ENCODE measurements at regions not wholly inside any gene's neighbourhood (a gene's known extent, or its start where the extent isn't known, plus 50 kb on each side); places are given as distances from the start of the nearest gene placed in this dataset.
A peak's percentile ranks its signal among the peaks of the same experiment; 100 is the strongest.
"Not testable (repeated sequence)": the region's sequence is repeated elsewhere in the genome, so short reads cannot be mapped to it uniquely, and the experiment has no call there.

DNA sequence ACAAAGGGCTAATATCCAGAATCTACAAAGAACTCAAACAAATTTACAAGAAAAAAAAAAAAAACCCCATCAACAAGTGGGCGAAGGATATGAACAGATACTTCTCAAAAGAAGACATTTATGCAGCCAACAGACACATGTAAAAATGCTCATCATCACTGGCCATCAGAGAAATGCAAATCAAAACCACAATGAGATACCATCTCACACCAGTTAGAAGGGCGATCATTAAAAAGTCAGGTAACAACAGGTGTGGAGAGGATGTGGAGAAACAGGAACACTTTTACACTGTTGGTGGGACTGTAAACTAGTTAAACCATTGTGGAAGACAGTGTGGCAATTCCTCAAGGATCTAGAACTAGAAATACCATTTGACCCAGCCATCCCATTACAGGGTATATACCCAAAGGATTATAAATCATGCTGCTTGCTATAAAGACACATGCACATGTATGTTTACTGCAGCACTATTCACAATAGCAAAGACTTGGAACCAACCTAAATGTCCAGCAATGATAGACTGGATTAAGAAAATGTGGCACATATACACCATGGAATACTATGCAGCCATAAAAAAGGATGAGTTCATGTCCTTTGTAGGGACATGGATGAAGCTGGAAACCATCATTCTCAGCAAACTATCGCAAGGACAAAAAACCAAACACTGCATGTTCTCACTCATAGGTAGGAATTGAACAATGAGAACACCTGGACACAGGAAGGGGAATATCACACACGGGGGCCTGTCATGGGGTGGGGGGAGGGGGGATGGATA, 222.4 kb upstream of the RUNX1 start:
- not testable (repeated sequence) for DNase-seq (ENCODE audit: low spot score)

DNA sequence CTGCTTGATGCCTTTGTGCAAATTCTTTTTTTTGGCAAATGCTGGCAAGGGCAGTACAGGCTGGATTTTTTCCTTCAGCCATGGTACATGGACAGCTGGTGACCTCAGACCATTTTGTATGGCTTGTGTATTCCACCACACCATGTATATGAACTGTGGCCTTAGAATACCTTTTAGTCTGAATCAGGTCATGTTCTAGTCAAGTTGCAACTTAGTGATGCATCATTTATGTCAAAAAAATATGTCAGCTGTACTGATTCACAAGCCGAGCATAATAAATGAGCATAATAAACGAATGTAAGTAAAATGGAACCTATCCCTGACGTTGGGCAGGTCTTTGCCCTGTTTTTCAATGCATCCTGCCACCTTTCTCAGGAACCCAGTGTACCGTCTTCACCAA, 219.7 kb upstream of the RUNX1 start:
- no peak for DNase-seq (ENCODE audit: low spot score)

DNA sequence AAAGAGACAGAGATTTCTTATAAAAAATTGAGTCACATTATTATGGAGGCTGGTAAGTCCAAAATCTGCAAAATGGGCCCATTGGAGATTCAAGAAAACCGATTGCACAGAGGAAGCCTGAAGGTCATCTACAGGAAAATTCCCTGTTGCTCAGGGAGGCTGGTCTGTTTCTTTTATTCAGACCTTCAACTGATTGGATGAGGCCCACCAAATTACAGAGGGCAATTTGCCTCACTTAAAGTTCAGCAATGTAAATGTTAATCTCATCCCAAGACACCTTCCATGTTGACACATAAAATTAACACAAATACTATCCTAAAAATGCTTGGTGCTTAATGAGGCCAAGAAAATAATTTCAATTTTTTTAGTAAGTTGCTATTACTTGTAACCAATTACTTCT, 219.2 kb upstream of the RUNX1 start:
- DNase-seq (ENCODE audit: low spot score), result no peak

DNA sequence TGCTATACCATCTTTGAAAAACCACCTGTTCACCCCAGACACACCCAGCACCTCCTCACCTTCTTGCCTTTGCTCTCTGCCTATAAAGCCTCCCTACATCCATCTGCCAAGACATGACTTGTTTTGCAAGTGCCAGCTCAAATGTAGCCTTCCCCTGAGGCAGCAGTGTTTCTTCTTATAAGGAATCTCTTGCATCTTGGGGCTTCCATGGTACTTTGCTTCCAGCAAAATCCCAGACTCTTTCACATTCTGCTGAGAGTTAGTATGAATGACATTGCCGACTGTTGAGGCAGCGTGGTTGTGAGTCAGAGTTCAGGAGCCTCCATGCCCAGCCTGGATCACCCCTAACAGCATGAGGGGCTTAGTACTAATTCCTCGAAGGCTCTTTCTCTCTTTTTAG, 217.4 kb upstream of the RUNX1 start:
- DNase-seq (ENCODE audit: low spot score), result no peak

DNA sequence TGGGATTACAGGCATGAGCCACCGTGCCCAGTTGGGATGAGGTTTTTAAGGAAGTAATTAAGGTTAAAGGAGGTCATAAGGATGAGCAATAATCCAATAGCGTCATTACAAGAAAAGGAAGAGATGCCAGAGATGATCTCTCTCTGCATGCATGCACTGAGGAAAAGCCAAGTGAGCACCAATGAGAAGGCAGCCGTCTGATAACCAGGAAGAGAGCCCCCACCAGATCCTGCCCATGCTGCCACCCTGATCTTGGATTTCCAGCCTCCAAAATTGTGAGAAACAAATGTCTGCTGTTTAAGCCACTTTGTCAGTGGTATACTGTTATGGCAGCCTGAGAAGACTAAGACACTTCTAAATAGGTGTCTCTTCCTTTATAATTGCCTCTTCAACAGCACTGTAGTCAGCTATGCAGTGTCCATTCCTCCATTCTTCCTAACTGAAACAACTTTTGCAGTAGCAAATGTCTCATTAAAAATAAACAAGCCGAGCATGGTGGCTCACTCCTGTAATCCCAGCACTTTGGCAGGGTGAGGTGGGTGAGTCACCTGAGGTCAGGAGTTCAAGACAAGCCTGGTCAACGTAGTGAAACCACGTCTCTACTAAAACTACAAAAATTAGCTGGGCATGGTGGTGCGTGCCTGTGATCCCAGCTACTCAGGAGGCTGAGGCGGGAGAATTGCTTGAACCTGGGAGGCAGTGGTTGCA, 216.2 kb upstream of the RUNX1 start:
- no peak for DNase-seq (ENCODE audit: low spot score)

DNA sequence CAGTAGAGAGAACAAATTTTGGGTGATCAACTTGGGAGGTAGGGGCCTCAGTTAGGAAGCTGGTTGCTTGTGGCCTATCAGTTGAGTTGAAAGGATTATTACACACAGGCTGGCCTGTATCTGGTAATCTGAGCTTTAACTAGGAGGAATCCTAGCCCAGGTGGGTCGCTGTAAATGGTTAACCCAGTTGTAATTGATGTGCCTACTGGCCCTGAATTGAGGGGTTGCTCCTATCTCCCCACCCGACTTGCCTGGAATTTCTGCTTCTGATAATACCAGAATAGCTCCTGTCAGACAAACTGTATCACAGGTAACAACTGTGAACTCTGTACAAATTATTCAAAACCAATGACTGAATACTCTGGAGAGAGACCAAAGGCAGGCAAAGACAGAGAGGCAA, 210.4 kb upstream of the RUNX1 start:
- no peak for DNase-seq (ENCODE audit: low spot score)

DNA sequence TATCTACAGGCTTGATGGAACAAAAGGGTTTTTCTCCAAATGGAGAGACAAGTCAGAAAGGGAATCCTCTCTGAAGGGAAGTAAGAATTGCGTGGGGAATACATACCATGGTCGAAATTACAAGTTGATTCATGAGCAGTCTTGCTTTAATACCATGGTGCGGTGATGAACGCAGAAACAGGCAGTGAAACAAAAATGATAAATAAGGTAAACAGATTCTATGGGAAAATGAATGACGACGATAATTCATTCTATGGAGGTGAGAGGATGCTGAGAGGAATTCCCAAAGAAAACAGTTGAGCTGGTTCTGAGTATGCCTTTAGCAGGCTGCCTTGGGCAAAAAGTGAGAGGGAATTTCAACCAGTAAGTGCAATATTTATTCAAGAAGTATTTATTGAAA, 209.4 kb upstream of the RUNX1 start:
- no peak for DNase-seq (ENCODE audit: low spot score)

DNA sequence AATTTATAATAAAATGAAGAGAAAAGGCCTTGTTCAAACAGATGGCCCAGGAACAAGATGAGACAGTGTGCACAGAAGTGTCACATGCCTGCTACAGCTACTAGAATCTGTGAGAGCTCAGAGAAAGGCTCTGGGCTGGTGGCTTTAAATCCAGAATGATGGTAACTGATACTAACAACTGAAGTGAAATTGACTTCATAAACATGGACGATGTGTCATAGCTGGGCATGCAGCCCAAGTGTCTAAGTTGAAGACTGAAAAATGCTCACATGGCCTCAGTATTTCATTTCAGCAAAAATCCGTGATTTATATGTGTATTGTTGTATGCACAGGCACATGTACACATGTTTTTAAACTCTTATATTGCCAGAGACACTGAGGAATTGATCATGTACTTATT, 208.3 kb upstream of the RUNX1 start:
- DNase-seq (ENCODE audit: low spot score), result no peak

DNA sequence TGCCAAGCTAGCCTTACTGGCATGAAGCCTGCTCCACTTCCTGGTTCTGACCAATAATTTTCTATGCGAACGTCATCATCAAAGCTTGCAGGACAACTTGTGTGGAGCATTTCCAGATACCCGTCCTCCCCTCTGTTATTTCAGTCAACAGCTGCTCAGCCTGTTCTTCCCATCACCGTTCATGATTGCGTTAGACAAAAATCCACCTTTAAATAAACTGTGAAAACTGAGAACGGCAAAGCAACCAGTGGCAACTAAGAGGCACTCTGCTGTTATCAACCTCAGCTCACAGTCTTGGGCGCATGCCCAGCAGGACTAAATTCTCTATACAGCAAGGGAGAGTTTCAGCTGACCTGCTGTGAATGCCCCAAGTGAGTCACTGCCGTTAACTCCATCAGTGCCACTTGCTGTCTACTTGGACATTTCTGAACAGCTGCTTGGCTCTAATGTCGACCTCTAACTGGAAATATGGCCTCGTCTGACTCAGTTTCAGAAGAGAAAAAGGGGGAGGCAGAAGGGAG, 207.4 kb upstream of the RUNX1 start:
- DNase-seq (ENCODE audit: low spot score), result no peak

DNA sequence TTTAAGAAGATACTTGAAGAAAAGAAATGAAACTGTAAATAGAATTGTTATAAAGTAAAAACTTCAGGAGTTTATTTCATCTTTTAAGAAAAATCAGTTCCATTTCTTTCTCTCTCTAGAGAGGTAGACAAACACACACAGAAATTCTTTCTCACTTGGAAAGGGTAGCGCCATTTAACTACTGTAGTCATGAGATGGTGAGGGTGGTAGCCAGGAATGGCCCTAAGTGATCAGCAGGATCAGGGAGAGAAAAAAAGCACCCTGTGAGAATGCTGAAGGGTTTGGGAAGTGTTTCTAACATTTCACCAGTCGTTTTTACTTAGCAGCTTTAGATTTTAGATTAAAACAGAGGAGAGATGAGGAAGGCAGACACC, 205.7 kb upstream of the RUNX1 start:
- no peak for DNase-seq (ENCODE audit: low spot score)

DNA sequence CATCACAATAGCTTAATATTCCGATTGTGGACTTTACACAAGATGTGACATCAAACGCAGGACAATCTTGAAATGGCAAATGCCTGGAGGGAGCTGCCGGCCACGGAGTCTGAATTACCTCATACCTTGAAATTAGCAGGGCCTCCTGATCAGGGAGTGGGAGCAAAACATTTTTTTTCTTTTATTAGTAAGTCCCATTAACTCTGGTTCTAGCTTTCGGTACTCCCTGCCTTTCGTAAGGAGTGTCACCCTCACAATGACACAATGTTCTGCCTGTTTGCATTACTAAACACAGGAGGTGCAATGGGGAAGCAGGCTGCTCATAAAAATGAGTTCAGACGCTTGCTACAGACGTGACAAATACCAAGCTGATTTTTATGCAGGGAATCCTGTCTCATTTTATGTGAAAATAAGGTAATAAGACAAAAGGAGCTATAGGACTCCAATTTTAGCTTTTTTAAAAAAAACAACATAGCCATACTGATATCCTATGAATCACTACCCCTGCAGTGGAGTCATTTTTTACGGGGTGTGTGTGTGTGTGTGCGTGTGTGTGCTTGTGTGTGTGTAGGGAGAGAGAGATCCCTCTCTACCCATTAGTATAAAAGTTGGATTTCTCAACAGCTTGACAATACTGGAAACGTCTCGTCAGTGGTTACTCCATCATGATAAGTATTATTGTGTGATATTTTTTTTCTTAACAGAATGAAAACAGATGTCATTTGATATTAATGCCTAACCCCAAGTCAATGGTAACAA, 205.1 kb upstream of the RUNX1 start:
- DNase-seq (ENCODE audit: low spot score), result no peak

DNA sequence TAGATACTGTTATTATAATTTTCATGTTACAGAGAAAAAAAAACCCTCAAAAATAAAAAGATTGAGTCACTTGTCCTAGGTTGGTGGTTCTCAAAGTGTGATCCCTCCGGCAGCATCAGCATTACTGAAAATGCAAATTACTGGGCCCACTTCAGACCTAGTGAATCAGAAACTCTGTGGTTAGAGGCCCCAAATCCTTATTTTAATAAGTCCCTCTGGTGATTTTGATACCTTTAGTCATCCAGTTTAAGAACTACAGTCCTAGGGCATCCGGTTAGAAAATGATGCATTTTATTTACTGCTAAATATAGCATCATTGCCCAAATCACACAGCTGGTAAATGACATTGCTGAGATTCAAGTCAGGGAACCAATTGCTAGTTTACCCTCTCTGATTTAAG, 203.7 kb upstream of the RUNX1 start:
- DNase-seq (ENCODE audit: low spot score), result no peak

DNA sequence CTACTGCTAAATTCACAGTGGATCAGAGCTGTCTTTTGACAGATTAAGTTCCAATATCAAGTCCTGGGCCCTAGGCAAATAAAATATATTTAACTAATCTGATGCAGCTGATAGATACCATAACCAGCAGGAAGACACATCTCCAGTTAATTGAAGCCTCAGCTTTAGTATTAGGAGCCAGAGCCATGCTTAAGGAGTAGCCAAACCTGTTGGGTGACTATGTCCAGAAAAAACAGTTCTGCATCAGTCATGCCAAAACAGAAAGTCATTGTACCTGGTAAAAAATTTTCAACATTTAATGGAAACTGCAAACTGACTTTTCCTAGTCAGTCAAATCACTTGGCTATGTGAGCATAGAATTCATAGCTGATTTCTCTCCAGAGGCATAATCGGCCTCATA, 200.5 kb upstream of the RUNX1 start:
- no peak for DNase-seq (ENCODE audit: low spot score)

DNA sequence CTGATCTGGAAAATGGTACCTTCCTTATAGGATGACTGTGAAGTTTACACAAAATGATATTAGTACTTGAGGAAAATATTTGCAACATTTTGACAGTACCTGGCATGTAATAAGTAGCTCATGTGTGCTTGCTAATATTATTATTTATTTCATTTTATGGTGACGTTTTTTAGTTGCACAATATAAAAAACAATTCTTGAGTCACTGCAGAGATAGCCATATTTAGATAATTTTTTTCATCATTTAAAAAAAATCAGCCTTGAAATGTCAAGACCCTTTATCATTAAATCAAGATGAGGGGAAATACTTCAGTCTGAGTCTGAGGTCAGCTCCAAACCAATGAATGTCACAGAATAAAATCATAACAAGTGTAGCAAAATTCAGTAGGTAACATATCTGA, 196.8 kb upstream of the RUNX1 start:
- no peak for DNase-seq (ENCODE audit: low spot score)

DNA sequence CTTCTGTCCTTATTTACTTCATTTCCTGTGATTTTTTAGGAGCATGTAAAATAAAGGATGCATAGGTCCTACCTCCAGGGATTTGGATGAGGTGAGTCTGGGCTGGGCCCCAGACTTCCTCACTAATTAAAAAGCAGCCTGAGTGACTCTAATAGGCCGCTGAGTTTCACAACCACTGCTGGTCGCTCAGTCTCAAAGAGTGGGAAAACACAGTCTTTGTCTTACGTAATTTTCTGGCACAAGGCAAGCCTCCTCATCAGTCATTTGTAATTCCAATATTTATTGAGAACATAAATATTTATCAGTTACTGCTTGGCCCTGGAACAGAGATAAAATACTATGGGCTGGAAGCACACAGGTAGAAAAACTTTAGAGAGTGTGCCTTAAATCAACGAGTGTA, 195.4 kb upstream of the RUNX1 start:
- DNase-seq (ENCODE audit: low spot score), result no peak

DNA sequence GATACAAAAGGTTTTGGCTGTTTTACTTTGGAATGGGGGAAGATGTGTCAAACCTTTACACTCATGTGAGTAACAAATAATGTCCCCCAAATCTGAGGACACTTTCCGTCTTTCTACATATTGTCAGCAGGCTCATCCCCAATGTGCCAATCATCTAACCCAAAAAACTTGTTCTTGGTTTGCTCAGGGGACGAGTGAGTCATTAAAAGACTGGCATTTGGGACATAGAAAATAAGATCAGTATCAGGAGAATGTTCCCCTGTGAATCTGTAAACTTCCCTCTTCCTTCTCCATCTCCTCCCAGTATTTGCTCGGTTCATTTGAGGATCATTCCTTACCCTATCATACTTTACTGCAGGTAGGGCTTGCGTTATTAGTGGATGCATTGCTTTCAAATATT, 194.1 kb upstream of the RUNX1 start:
- no peak for DNase-seq (ENCODE audit: low spot score)

DNA sequence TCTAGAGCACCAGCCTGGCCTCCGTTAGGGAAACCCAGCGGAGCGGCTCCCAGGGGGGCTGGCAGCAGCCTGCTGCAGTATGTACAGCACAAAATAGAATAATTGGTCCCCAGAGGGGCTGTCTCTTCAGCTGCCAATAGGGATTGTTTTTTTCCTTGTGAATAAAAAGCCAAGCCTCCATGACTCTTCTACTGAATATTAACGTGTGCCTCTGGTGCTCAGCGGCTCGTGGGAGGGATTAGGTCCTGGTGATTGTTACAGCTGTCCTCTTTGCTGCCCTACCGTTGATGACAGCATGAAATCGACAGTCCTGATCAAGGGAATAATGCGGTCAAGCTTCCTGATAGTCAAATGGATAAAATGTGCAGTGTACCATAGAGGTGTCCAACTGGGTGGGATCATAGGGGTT, 190.7 kb upstream of the RUNX1 start:
- DNase-seq (ENCODE audit: low spot score), result peak; percentile 6

DNA sequence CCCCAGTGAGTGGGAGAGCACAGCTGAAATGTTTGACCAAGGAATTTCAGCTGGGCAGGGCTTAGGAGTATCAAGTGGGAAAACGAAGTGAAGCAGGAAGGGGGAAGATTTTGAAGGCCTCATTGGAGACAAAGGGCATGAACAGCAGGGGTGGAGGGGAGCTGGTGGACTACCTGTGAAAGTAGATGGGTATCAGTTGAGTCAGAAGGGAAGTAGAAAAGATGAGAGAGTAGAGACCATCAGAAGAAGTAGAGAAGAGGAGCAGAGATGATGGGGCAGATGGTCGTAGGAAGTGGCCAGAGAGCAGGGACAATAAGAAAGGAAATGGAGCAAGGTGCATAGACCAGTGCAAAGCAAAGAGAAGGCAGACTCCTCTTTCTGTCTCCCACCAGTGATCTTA, 189.0 kb upstream of the RUNX1 start:
- no peak for DNase-seq (ENCODE audit: low spot score)

DNA sequence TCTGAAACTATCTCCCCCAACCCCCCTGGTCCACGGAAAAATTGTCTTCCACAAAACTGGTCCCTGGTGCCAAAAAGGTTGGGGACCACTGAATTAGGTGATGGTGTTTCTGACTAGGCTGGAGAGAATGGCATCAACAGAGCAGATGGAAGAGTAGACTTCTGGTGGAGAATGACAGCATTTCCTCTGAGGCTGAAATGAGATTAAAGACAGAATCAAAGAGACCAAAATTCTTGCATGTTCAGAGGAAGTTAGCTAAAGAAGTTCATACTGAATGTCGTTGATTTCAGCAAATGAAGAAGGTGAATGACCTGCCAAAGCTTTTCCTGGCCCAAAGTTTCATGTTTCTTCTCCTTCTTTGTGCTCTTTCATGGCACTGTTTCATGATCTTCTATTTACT, 188.2 kb upstream of the RUNX1 start:
- DNase-seq (ENCODE audit: low spot score), result no peak

DNA sequence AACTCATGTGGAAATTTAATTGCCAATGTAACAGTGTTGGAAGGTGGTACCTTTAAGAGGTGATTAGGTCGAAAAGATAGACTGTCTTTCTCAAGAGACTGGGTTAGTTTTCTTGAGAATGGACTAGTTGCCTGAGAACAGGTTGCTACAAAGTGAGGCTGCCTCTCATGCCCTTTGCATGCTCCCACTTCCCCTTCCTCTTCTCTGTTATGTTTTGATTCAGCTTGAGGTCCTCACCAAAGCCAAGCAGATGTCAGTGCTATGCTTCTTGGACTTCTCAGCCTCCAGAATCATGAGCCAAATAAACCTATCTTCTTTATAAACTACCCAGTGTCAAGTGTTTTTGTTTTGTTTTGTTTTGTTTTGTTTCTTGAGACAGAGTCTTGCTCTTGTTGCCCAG, 187.0 kb upstream of the RUNX1 start:
- no peak for DNase-seq (ENCODE audit: low spot score)

DNA sequence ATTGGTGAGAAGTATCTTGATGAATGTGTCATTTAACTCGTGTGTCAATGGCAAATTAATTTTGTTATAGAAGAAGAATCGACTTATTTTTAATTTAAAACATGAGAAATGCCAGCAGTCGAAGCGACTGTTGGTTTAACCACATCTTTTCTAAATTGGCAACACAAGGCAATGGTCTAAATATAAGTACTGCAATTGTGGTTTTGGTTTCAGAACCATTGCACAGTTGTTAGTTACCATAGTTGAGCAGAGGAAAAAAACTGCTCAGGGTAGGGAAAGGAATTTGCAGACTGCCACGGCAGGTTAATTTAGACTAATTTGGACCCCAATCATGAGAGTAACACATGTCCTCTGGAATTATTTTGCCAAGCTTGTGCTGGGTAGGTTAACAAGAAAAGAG, 185.6 kb upstream of the RUNX1 start:
- DNase-seq (ENCODE audit: low spot score), result no peak

DNA sequence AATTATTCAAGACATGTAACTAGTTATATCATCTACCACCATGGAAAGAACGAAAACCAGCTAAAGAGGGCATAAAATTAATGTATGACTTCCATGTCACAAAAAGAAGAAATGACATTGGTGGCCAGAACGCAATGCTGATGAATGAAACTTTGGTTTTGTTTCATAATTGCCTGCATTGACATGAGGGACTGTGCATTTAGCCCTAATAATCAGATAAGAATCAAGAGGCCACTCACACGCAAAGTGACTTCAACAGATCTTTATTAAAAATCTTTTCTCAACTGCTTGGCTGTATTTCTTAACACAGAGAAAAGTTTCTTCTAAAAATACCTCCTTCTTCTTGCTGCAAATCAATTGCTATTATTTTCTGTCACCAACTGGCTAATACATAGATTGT, 184.7 kb upstream of the RUNX1 start:
- DNase-seq (ENCODE audit: low spot score), result no peak

Data from SK-N-DZ (cell line).